Right atrium auricular region (tissue), 2 donors: ENCODE measurements at regions not wholly inside any gene's neighbourhood (a gene's known extent, or its start where the extent isn't known, plus 50 kb on each side); places are given as distances from the start of the nearest gene placed in this dataset.
A peak's percentile ranks its signal among the peaks of the same experiment; 100 is the strongest.

Experiments
- DNase-seq: peaks from one replicate; pipeline ENCODE4 v3.0.0-alpha.2; 2019; ENCODE audit warnings: low spot score
- H3K27ac ChIP-seq, 2 donors: fragments of 200-600 bp; sonication (generic); 1 replicate in 1 of 2; 2 replicates in 1 of 2; pipeline ENCODE4 v1.5.1; 2016 to 2019
- H3K27me3 ChIP-seq, 2 donors: fragments of 200-600 bp; sonication (generic); one replicate each; pipeline versions ENCODE4 v1.5.1 to v1.6.0; 2017 to 2019
- H3K36me3 ChIP-seq: fragments of 200-600 bp; sonication (generic); one replicate; pipeline ENCODE4 v1.5.1; 2016
- H3K4me1 ChIP-seq, 2 donors: fragments of 200-600 bp; sonication (generic); one replicate each; pipeline versions ENCODE4 v1.5.1 to v1.6.0; 2017 to 2019
- H3K4me3 ChIP-seq, 2 donors: fragments of 200-600 bp; sonication (generic); 1 replicate in 1 of 2; 2 replicates in 1 of 2; pipeline ENCODE4 v1.5.1; 2017 to 2019; ENCODE audit warnings: mild to moderate bottlenecking in 1 of 2, moderate library complexity in 1 of 2
- H3K9me3 ChIP-seq, 2 donors: fragments of 200-600 bp; sonication (generic); one replicate each; pipeline ENCODE4 v1.5.1; 2019
- TF ChIP-seq, protein P1 (sequence below), 2 donors: fragments of 200-600 bp; sonication (generic); IDR thresholded peaks; one replicate each; pipeline ENCODE4 v1.5.1; 2019; ENCODE audit warnings: antibody characterized with exemption in 2 of 2

DNA sequence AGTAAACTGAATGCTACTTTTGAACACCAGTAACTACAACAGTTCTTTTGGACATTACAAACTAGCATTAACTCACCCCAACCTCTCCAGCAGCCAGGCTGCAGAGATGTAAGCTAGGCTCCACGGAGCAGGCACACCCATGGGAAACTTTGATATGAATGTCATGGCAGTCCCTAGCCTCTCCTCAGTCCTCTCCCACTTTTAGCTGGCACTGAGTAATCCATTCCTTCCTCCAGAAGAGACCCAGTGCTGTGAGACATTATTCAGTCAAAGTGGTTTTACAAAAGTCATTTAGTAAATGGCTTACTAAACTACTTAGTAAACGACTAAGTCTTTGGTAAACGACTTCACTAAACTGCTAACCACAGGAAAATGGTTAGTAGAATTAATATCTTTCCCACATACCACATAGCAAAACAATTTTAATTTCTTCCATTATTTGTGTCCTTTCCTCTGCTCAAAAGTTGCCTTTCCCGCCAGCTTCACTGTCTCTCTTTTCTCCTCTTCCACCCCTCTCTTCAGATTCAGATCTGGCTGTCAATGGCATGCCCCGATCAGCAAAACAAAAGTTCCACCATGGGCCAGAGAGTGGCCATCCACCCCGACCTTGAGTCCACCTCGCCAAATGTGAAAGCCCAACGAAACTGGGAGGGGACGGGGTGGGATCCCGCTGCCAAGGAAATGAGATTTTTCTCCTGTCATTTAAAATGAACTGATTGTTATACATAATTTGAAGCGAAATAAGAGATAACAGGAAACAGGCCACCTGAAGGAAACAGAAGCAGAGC, 67.5 kb upstream of the TJP1 start:
- H3K9me3 ChIP-seq = no peaks in the 10 kb centered on the region
- no peaks in the 10 kb centered on the region for H3K27me3 ChIP-seq
- H3K4me3 ChIP-seq = no peak overlapping the region
- DNase-seq = no peak
- peaks cover 0 to 26% of the 10 kb centered on the region in 2 donors for H3K4me1 ChIP-seq
- H3K27ac ChIP-seq = peak overlapping the region in 1 of 2 donors; percentile 71
- TF ChIP-seq, protein P1, sequence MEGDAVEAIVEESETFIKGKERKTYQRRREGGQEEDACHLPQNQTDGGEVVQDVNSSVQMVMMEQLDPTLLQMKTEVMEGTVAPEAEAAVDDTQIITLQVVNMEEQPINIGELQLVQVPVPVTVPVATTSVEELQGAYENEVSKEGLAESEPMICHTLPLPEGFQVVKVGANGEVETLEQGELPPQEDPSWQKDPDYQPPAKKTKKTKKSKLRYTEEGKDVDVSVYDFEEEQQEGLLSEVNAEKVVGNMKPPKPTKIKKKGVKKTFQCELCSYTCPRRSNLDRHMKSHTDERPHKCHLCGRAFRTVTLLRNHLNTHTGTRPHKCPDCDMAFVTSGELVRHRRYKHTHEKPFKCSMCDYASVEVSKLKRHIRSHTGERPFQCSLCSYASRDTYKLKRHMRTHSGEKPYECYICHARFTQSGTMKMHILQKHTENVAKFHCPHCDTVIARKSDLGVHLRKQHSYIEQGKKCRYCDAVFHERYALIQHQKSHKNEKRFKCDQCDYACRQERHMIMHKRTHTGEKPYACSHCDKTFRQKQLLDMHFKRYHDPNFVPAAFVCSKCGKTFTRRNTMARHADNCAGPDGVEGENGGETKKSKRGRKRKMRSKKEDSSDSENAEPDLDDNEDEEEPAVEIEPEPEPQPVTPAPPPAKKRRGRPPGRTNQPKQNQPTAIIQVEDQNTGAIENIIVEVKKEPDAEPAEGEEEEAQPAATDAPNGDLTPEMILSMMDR (IDR thresholded peaks at IDR 0.05) = no peak
- no peaks in the 10 kb centered on the region for H3K36me3 ChIP-seq

DNA sequence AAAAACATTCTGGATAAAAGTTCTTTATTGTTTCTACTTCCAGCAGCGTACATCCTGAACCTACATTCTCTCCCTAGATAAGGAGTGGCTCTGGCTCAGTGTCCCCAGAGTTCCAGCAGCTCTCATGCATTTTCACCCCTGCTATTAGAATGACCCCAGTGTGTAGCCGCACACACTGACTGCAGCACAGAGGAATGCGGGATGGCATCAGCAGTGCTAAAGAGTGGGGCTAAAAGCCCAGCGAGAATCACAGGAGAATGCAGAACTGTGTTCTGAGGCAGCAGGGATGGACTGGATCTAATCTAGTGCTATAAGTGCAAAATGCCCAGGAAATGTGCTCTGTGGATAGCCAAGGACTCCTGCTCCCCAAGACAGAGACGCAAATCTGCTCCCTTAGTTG, 66.4 kb upstream of the TJP1 start:
- Histone ChIP-seq H3K9me3 (no peaks in the 10 kb centered on the region), H3K27ac (peak overlapping the region in 1 of 2 donors; percentile 71), H3K27me3 (no peaks in the 10 kb centered on the region), H3K36me3 (no peaks in the 10 kb centered on the region), H3K4me3 (no peak overlapping the region), H3K4me1 (peaks cover 0 to 28% of the 10 kb centered on the region in 2 donors)
- TF ChIP-seq, protein P1 (IDR thresholded peaks at IDR 0.05) = no peak
- no peak for DNase-seq

DNA sequence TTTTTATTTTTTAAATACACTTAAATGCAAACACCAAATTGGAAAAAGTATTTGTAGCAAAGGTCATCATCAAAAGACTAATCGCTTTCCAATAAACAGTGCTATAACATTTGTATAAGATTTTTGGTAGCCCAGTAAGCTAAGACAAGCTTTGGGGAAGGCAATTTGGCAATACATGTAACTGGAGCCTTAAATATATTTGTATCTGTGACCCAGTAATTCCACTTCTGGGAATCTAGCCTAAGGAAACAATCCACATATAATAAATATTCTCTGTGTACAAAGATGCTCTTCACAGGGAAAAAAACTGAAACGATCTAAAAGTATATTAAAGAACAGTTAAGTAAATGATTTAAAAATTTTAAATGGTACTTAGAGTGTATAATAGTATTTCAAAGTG, 65.5 kb upstream of the TJP1 start:
- H3K9me3 ChIP-seq = no peaks in the 10 kb centered on the region
- H3K36me3 ChIP-seq = no peaks in the 10 kb centered on the region
- TF ChIP-seq, protein P1 (IDR thresholded peaks at IDR 0.05) = no peak
- H3K27me3 ChIP-seq = no peaks in the 10 kb centered on the region
- no peak overlapping the region for H3K4me3 ChIP-seq
- DNase-seq = no peak
- H3K27ac ChIP-seq = peak overlapping the region in 1 of 2 donors; percentile 50
- H3K4me1 ChIP-seq = peaks cover 0 to 34% of the 10 kb centered on the region in 2 donors

DNA sequence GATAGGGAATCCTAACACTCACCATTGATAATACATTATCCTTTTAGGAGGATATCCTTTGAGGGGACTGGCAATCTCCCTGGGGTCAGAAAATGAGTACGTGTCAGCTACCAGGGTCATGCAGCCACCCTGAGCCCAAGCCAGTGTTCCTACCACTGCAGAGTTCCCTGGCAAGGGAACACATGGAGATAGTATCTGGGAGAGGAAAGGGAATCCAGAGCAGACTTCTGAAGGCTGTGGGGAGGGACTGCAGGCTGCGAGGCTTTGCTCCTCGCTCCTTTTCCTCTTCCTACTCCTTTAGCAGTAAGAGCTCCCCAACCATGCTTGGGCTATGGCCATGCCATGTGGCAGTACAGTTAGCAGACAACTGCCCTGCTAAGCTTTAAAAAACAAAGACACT, 62.9 kb upstream of the TJP1 start:
- no peaks in the 10 kb centered on the region for H3K36me3 ChIP-seq
- H3K4me3 ChIP-seq = no peak overlapping the region
- H3K9me3 ChIP-seq = no peaks in the 10 kb centered on the region
- TF ChIP-seq, protein P1 (IDR thresholded peaks at IDR 0.05) = no peak
- peak overlapping the region; percentile 5 to 6 for H3K27ac ChIP-seq
- no peak for DNase-seq
- H3K4me1 ChIP-seq = peaks cover 0 to 44% of the 10 kb centered on the region in 2 donors
- H3K27me3 ChIP-seq = no peaks in the 10 kb centered on the region

DNA sequence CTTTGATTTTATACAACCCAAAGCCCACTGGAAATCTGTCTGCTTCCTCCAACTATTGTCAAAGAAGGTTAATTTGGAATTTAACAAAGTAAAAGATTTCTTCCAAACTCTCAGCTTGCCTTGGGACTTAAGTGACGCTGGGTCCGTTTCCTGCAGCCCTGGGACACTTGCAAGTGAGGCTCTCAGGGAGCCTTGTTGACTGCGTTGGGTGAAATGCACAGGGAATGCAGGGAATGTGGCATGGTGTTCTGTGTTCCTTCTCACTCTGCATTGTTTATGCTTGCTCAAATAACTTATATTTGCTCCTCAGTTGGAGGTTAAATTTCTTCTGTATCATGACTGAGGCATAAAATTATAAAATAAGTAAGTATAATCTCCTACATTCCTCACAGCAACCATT, 60.9 kb upstream of the TJP1 start:
- DNase-seq = no peak
- Histone ChIP-seq H3K36me3 (no peaks in the 10 kb centered on the region), H3K27ac (peak overlapping the region in 1 of 2 donors; percentile 57), H3K4me3 (no peak overlapping the region), H3K27me3 (no peaks in the 10 kb centered on the region), H3K9me3 (no peaks in the 10 kb centered on the region), H3K4me1 (peaks cover 0 to 26% of the 10 kb centered on the region in 2 donors)
- TF ChIP-seq, protein P1 (IDR thresholded peaks at IDR 0.05) = no peak

DNA sequence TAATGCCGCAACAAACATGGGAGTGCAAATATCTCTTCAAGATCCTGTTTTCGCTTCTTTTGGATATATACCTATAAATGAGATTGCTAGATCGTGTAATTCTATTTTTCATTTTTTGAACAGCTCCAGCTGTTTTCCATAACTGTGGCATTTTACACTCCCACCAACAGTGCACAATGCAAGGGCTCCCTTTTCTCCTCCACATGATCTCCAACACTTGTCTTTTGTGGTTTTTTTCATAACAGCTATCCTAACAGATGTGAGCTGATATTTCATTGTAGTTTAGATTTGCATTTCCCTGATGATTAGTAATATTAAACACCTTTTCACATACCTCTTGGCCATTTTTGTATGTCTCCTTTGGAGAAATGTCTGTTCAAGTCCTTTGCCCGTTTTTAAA, 58.6 kb upstream of the TJP1 start:
- no peak for DNase-seq
- no peaks in the 10 kb centered on the region for H3K9me3 ChIP-seq
- H3K27me3 ChIP-seq = no peaks in the 10 kb centered on the region
- H3K4me3 ChIP-seq = no peak overlapping the region
- H3K36me3 ChIP-seq = no peaks in the 10 kb centered on the region
- TF ChIP-seq, protein P1 (IDR thresholded peaks at IDR 0.05) = no peak
- no peak overlapping the region for H3K27ac ChIP-seq
- H3K4me1 ChIP-seq = peaks cover 0 to 26% of the 10 kb centered on the region in 2 donors
